ENCODE measurements at regions not wholly inside any gene's neighbourhood (a gene's known extent, or its start where the extent isn't known, plus 50 kb on each side); places are given as distances from the start of the nearest gene placed in this dataset.

GRCh38 chr4:60482921-60483351 is 717.2 kb upstream of the ADGRL3 start:
- TF ChIP-seq CTCF (conservative IDR thresholded peaks at IDR 0.05; ENCODE audit: low read depth, low read length): no peak
- no peak for TF ChIP-seq EZH2 (IDR thresholded peaks at IDR 0.05; ENCODE audit: borderline replicate concordance, low read depth, low read length, poor library complexity, severe bottlenecking)
